ENCODE measurements at regions not wholly inside any gene's neighbourhood (a gene's known extent, or its start where the extent isn't known, plus 50 kb on each side); places are given as distances from the start of the nearest gene placed in this dataset.
"Not testable (repeated sequence)": the region's sequence is repeated elsewhere in the genome, so short reads cannot be mapped to it uniquely, and the experiment has no call there.

DNA sequence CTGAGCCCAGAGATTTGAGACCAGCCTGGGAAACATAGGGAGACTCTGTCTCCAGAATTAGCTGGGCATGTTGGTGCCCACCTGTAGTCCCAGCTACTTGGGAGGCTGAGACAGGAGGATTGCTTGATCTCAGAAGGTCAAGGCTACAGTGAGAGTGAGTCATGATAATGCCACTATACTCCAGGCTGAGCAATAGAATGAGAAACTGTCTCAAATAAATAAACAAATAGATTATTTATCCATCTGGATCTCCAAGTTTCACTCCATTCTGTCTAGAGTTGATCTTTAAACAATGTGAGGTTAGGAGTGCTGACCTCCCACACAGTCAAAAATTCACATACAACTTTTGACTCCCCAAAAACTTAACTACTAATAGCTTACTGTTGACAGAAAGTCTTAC, 106.8 kb upstream of the PALMD start:
- DNase-seq: no peak

DNA sequence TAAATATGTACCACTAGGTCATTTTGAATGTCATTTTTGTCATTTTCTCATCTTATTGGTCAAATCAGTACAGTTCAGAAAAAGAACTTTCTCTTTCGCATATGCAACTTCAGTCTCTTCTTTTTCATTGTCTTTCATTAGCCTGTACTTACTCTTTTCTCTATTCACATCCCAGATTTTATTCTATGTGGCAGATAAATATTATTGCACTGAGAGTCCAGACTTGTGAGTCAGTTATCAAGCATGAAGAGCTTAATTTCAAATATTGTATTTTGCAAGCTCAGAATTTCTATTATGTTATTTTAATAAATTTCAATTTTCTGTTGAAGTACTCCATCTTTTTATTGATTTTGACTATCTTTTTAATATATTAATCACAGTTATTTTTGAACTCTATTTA, 105.2 kb upstream of the PALMD start:
- DNase-seq: no peak

- no peak for DNase-seq
These were observed 101.6 kb upstream of the PALMD start for GRCh38 chr1:99544328-99544727.

- DNase-seq: no peak
These were observed 99.2 kb upstream of the PALMD start for GRCh38 chr1:99546432-99547416.

- DNase-seq: no peak
These were observed 96.8 kb upstream of the PALMD start for GRCh38 chr1:99548943-99549605.

- no peak for DNase-seq
These were observed 95.7 kb upstream of the PALMD start for GRCh38 chr1:99550198-99550597.

- DNase-seq: no peak
These were observed 93.9 kb upstream of the PALMD start for GRCh38 chr1:99551812-99552614.

- no peak for DNase-seq
These were observed 92.6 kb upstream of the PALMD start for GRCh38 chr1:99553301-99553700.

GRCh38 chr1:99553819-99554218, 92.1 kb upstream of the PALMD start:
- DNase-seq: not testable (repeated sequence)

GRCh38 chr1:99554727-99555126, 91.2 kb upstream of the PALMD start:
- DNase-seq: no peak

GRCh38 chr1:99557546-99558202, 88.2 kb upstream of the PALMD start:
- no peak for DNase-seq

- DNase-seq: no peak
These were observed 86.7 kb upstream of the PALMD start for GRCh38 chr1:99559166-99559565.

DNA sequence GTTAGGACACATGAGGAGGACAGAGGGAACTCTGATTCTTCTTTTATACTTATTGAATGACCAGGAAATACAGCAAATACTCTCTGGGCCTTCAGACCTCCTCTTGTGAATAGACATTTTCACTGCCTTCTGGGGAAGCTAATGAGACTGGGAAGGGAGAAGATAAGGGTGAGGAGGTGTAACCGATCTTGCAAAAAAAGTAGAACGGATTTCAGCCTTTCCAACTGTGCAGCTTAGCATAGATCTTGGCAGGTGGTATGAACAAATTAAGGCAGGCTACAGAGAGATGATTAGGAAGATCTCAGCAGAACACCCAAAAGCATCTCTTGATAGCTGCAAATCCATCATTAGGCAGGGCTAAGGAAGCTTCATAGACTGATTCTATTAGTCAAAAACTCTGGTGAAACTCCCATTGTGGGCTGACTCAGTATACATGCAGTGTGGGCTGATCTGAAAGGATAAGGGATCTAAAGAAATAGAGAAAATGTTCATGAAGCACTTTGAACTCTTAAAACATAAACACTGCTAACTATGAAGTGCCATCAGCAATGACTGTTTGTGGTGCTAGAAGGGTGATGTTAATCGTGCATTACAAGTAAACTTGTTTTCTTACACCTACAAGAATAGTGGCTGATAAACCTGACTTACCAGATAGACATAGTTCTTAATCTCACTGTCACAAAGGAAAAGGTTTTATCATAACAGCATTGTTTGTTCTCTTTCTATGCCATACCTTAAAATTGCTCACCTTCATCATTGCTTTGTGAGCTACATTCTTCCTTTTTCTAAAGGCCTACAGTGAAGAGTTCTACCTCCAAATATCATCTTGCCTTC, 85.5 kb upstream of the PALMD start:
- DNase-seq: no peak

DNA sequence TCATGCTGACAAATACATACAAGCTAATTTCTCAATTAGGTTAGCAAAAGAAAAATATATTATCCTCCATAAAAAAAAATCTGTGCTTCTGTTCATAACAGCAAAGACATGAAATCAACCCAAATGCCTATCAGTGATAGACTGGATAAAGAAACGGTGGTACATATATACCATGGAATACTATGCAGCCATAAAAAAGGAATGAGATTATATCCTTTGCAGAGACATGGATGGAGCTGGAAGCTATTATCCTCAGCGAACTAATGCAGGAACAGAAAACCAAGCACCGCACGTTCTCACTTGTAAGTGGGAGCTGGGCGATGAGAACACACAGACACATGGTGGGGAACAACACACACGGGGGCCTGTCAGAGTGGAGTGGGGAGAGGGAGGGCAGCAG, 84.0 kb upstream of the PALMD start:
- DNase-seq: no peak

DNA sequence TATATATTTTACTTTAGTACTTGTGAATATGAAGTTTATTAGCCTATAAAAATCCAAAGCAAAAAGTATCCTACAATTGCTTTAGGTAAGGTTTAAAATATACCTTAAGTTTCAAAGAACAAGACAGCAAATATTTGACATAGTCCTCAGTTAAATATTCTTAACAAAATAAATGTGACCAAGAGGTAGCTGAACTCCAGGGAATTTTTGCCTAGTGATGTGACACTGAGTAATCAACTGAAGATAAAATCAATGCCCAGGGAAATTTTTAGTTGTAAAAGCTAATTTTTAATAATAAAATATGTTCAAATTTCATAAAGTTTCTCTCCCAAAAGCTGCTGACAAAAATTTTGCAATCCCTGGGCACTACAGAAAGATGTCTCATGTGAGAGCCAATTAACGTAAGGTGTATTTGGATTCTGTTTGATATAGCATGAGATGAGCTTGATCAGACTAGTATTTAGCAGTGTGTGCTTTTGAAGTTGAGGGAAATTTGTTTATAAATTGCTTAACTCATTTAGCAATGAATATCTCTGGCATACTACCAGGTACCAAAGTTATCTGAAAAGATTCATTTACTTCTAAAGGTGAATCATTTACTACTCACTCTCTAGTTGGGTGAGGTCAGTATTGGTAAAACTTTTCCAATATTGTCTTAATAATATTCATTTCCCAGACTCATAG, 80.2 kb upstream of the PALMD start:
- DNase-seq: no peak

DNA sequence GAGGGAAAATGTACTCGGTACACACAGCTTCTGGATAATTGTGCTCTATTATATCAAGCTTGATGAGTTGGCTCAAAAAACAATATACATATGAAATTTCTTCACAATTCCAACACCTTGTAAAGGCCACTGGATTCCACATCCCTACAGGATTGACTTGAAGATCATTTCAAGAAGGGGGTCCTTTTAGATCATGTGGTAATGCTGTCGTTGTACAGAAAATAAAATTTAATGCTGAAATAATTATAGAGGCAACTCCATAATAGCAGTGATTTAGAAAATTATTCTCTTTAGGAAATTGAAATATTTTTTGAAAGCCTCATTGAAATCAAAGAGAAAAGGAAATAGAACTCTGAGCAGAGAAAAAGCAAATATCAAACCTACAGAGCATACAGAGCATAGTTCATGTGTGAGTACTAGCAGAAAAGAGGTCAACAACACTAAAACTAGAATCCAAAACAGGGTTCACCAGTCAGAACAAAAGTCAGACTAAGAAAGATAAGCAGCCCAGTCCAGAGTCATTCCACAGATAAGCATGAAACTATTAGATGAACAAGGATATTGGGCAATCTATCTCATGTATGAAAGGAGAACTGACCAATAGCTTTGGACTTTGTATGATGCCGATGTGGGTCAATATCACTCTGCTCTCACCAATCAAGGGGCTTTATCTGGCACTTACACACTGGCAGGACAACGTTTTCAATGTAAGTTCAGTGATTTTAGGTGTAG, 79.5 kb upstream of the PALMD start:
- DNase-seq: no peak

- no peak for DNase-seq
These were observed 75.3 kb upstream of the PALMD start for GRCh38 chr1:99570486-99571089.

DNA sequence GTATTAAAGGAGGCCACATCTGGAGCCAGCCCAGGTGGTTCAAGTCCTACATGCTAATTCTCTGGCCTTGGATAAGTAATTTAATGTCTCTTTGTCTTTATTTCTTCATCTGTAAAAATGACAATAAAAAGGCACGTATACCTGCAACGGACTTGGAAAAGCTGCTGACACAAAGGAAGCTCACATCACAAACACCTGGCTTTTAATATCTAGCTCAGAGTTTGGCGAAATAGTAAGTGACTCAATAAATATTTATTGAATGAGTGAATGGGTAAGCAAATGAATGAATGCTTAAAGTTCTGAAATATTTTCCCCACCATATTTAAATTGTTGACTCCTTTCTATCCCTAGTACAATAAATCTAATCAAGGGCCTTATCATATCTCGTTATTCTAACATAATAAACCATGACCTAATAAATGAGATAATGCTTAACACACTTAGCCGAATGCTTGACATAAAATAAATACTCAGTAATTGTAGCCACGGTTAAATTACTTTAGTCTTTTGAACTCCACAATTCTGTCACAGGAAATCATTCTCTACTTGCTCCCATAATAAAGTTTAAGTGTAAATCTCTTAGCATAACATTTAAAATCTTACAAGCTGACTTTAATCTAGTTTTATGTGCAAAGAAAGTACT, 74.7 kb upstream of the PALMD start:
- no peak for DNase-seq

Measured in left kidney (tissue), 1 donor.